GM21528 (cell line): ENCODE measurements at regions not wholly inside any gene's neighbourhood (a gene's known extent, or its start where the extent isn't known, plus 50 kb on each side); places are given as distances from the start of the nearest gene placed in this dataset.

ENCODE experiments used
- ATAC-seq: cut with Tn5 transposase; IDR thresholded peaks from one replicate; pipeline ENCODE4 v1.9.1; 2021; ENCODE audit warnings: mild to moderate bottlenecking, moderate library complexity; ENCODE audit not compliant: unreplicated experiment, low FRiP score

DNA sequence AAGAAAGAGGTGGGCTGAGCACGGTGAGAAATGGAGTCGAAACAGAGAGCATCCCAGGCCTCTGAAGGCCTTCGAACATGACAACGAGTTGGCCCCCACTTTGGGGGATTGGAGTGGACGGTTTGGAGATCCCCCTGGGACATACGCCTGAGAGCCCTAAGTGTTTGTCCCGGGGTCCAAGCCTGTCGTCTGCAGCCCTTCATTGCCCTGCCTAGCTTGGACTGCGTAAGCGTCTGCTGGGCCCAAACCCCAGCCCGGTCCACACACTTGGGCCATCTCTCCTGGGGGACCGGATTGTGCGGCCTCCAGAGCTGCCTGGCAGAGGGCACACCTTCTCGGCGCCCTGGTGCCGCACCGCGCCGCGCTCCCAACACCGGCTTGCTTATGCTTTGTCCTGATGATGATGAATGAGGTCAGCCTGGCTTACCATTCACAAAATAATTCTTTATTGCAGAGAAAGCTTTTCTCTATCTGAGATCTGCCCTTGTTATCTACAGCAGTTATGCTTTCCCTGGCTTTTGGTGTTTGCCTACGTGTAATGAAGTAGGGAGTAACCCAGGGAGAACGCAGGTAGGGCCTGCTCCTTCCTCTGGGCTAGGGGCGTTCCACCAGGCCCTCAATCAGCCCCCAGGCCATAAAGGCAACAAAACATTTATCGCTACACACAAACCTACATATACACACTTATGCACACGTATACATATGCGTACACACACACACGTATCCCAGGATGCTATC lies 85.9 kb upstream of the PPARA start:
- no peak for ATAC-seq

GRCh38 chr22:46064966-46065666 lies 85.2 kb upstream of the PPARA start:
- ATAC-seq = no peak

DNA sequence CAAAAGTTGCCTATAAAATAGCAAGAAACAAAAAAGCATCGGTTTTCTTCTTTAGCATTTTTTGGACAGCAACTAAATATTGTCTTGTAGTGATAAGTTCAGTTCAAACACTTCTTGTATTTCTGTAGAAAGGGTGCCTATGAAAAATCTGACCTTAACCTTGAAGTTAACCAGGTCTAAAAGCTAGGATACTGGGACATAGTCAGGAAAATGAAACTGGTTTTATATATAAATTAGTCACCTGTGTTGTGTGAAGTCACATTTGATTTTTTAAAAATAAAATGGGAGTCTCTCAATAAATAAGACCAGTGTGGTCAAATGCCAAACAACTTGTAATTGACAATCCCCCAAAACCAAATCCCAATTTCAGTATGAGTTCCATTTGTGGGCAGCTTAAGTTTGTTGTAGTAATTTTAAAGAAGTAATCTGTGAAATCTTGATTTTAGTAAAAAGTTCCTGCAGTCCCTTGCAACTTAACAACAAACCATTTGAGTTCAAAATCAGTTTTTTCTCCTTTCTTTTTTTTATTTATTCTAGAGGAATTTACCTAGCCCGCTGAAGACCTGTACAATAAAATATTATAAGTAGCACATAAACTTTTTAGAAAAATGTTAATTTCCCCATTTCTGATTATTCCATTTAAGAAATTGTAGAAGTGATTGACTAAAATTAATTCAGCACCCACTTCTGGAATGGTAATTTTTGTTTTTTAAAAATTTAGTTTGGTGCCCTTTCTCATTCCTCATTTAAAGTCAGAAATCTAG lies 84.5 kb upstream of the PPARA start:
- no peak for ATAC-seq

GRCh38 chr22:46066691-46067090 lies 83.6 kb upstream of the PPARA start:
- ATAC-seq = no peak

- ATAC-seq = no peak
These were observed 82.9 kb upstream of the PPARA start for GRCh38 chr22:46067159-46068111.

DNA sequence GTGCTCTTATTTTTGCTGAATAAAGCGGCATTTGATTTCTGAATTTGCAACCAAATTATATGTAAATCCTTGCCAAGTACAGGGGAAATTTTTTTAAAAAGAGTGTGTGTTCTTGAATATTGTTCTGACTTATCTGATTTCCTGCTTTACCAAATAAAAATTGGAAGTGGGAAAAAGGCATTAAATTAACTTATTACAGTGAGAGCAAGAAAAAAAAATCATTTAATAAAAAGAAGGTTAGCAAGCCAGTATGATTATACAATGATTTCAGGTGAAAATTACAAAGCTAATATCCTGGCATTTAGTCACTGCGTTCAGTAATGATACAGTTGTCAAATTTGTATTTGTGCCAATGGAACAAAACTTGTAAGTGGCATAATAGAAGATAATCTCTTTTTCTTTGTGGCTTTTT lies 82.1 kb upstream of the PPARA start:
- ATAC-seq = no peak

DNA sequence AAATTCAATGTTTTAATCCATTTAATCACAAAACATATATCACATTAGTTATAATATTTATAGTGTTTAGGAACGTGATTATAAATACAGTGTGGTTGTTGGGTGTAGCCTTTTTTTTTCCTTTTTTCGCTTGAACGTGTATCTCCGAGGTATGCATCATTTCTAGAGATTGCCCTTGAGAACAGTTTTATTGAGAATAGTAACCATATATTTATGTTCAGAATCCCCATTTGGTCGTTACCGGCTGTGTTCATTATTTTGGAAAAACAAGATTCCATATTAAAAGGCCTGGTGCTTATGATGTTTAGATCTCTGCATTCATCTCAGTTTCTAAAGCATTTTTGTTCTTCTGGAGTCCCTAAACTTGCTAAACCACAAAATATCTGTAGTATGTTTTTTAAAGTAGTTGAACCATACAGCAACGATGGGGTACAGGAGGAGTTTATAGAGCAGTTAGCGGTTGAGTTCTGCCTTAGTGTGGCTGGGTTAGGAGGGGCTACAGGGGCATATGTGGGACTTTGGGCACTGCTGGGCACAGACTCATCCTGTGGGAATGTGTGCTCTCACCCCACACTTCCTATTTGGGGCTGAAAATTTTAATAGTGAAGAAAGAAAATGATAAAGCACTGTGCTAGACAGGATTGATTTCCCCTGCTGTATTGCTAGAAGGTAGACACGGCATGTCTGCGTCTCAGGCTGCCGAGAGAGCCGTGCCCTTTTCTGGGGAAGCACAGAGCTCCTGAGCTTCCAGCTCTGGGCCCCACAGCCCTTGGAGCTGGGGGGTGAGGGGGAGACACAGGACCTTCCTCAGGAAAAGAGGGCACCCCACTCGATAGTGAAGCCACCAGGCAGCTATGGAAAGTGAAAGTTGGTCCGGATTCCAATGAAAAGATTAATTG lies 81.5 kb upstream of the PPARA start:
- ATAC-seq = no peak

GRCh38 chr22:46069521-46070214 lies 80.7 kb upstream of the PPARA start:
- no peak for ATAC-seq

DNA sequence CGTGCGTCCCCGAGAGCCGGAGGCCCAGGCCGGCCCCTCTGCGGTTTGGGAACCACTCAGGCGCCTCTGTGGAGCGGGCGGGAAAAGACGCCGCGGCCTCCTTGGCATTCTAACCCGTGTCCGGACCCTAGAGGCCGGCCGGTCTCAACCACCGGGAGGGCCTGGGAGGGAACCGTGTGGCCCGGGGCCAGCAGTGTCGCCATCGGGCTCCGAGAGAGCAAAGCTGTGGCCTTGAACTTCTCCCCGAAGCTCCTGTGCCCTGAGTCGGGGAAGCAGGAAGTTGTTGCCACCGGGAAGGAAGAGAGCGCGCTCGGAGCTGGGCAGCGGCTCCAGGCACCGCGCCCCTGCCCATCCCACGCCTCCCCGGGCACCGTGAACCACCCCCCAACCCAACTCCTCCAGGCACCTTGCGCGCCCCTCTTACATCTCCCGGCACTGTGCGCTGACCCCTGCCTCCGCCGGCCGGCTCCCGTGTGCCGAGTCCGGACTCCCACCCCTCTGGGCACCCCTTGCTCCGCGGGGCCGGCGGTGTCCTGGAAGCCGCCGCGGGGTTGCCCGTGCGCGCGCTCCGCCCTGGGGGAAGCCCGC lies 80.0 kb upstream of the PPARA start:
- ATAC-seq = no peak

GRCh38 chr22:46070803-46071450 lies 79.4 kb upstream of the PPARA start:
- no peak for ATAC-seq

- ATAC-seq = no peak
These were observed 78.7 kb upstream of the PPARA start for GRCh38 chr22:46071451-46072109.

GRCh38 chr22:46072110-46072881 lies 78.0 kb upstream of the PPARA start:
- no peak for ATAC-seq

GRCh38 chr22:46072981-46073682 lies 77.2 kb upstream of the PPARA start:
- no peak for ATAC-seq

GRCh38 chr22:46073683-46074504 lies 76.4 kb upstream of the PPARA start:
- no peak for ATAC-seq
